ENCODE measurements at regions not wholly inside any gene's neighbourhood (a gene's known extent, or its start where the extent isn't known, plus 50 kb on each side); places are given as distances from the start of the nearest gene placed in this dataset.
"Not testable (repeated sequence)": the region's sequence is repeated elsewhere in the genome, so short reads cannot be mapped to it uniquely, and the experiment has no call there.

DNA sequence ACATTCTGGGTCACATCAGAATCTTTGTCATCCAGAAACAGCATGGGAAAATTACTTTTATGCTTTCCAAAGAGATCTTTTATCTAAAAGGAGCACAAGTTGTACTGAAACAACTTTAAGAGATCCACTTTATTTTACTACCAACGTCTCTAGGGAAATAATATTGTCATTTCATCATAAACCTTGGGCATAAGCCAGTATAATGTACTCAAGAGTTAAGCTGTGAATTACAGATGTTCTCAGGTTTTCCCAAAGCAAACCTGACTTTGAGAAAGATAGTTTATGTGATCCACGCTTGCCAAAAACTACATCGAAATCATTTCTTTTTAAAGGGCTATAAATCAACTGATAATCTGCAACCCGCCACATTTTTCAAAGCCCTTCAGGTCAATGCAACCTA lies 124.1 kb upstream of the CRBN start:
- no peaks in the 10 kb centered on the region for H3K4me1 Mint-ChIP-seq

DNA sequence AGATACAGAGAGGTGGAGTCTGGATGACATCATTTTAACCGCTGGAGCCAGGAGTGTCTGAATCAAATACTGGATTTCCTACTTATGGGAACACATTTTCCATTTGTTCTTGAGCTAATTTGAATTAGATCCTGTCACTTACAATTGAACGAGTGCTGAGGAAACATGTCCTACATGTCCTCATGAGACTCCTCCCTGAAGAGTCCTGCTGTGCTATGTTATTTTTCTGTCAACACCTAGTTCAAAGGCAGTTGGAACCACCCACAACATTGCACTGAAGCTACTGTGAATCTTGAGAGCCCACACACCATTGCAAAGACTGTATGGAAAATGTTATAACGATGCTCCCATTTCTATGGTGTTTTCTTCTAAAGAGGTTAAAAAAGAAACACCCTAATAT lies 123.5 kb upstream of the CRBN start:
- H3K4me3 Mint-ChIP-seq = no peak overlapping the region
- POLR2A ChIA-PET = no interaction called here

More for the DNA sequence above, 124.1 kb upstream of the CRBN start:
- DNase-seq = no peak
- POLR2A ChIA-PET = no interaction called here
- Mint-ChIP-seq H3K9me3 (no peaks in the 10 kb centered on the region), H3K27me3 (peaks cover 5% of the 10 kb centered on the region), H3K4me3 (no peak overlapping the region), H3K36me3 (ENCODE audit: low read depth) (no peaks in the 10 kb centered on the region), H3K27ac (no peak overlapping the region)
- CTCF ChIA-PET = no interaction called here

GRCh38 chr3:3301476-3301875 lies 122.0 kb upstream of the CRBN start:
- CTCF ChIA-PET = interaction anchor here (0.6 kb wide), 1 partner anchor 223 kb away, joined by 3 read pairs; no protein-coding TSS in a partner anchor
- H3K4me3 Mint-ChIP-seq = no peak overlapping the region
- no peaks in the 10 kb centered on the region for H3K36me3 Mint-ChIP-seq (ENCODE audit: low read depth)
- DNase-seq = no peak
- H3K9me3 Mint-ChIP-seq = no peaks in the 10 kb centered on the region
- peaks cover 12% of the 10 kb centered on the region for H3K4me1 Mint-ChIP-seq
- POLR2A ChIA-PET = no interaction called here
- H3K27ac Mint-ChIP-seq = no peak overlapping the region
- peaks cover 5% of the 10 kb centered on the region for H3K27me3 Mint-ChIP-seq

More for the DNA sequence above, 123.5 kb upstream of the CRBN start:
- no peaks in the 10 kb centered on the region for H3K4me1 Mint-ChIP-seq
- H3K36me3 Mint-ChIP-seq (ENCODE audit: low read depth) = no peaks in the 10 kb centered on the region
- DNase-seq = no peak
- H3K27ac Mint-ChIP-seq = no peak overlapping the region
- peaks cover 5% of the 10 kb centered on the region for H3K27me3 Mint-ChIP-seq
- CTCF ChIA-PET = no interaction called here
- H3K9me3 Mint-ChIP-seq = no peaks in the 10 kb centered on the region

GRCh38 chr3:3296979-3297381 lies 117.5 kb upstream of the CRBN start:
- H3K4me1 Mint-ChIP-seq = peaks cover 23% of the 10 kb centered on the region
- H3K27me3 Mint-ChIP-seq = peaks cover 2% of the 10 kb centered on the region
- no peaks in the 10 kb centered on the region for H3K36me3 Mint-ChIP-seq (ENCODE audit: low read depth)
- CTCF ChIA-PET = interaction anchor here (0.7 kb wide), 1 partner anchor 1253 kb away, joined by 3 read pairs; no protein-coding TSS in a partner anchor
- DNase-seq = peak; percentile 12
- POLR2A ChIA-PET = no interaction called here
- no peak overlapping the region for H3K4me3 Mint-ChIP-seq
- peaks cover 15% of the 10 kb centered on the region for H3K9me3 Mint-ChIP-seq
- peak overlapping the region; percentile 67 for H3K27ac Mint-ChIP-seq

GRCh38 chr3:3295586-3295985 lies 116.1 kb upstream of the CRBN start:
- no peak overlapping the region for H3K27ac Mint-ChIP-seq
- ChIA-PET POLR2A (no interaction called here), CTCF (no interaction called here)
- peaks cover 2% of the 10 kb centered on the region for H3K27me3 Mint-ChIP-seq
- peaks cover 15% of the 10 kb centered on the region for H3K9me3 Mint-ChIP-seq
- H3K36me3 Mint-ChIP-seq (ENCODE audit: low read depth) = no peaks in the 10 kb centered on the region
- no peak for DNase-seq
- no peak overlapping the region for H3K4me3 Mint-ChIP-seq
- peaks cover 23% of the 10 kb centered on the region for H3K4me1 Mint-ChIP-seq

DNA sequence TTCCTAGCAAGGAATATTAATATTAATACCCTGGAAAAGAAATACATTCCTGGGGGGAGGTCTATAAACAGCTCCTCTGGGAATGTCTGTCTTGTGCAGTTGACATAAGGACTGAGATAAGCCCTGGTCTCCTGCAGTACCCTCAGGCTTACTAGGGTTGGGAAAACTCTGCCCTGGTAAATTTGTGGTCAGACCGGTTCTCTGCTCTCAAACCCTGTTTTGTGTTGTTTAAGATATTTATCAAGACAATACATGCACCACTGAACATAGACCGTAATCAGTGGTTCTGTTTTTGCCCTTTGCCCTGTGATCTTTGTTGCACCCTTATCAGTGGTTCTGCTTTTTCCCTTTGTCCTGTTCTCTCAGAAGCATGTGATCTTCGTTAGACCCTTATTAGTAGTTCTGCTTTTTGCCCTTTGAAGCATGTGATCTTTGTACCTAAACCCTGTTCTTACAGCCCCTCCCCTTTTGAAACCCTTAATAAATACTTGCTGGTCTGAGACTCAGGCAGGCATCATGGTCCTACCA lies 112.3 kb upstream of the CRBN start:
- H3K27ac Mint-ChIP-seq, H3K4me3 Mint-ChIP-seq, POLR2A ChIA-PET: not testable (repeated sequence)

DNA sequence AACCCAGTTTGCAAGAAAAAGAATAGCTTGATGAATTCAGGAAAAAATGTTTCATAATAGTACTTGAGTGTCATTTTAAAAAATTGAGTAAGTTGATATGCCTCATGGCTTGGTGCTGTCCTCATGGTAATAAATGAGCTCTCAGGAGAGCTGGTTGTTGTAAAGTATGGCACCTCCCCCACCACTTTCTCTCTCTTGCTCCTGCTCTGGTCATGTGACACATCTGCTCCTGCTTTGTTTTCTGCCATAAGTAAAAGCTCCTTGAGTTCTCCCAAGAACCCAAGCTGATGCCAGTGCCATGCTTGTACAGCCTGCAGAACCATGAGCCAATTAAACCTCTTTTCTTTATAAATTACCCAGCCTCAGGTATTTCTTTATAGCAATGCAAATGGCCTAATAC lies 108.8 kb upstream of the CRBN start:
- Mint-ChIP-seq H3K27ac (no peak overlapping the region), H3K27me3 (no peaks in the 10 kb centered on the region), H3K9me3 (no peaks in the 10 kb centered on the region), H3K4me1 (no peaks in the 10 kb centered on the region), H3K36me3 (ENCODE audit: low read depth) (no peaks in the 10 kb centered on the region), H3K4me3 (no peak overlapping the region)
- ChIA-PET CTCF (interaction anchor here (0.6 to 1.0 kb wide), 2 partner anchors 12 to 1433 kb away, joined by 3 to 4 read pairs; no protein-coding TSS in a partner anchor), POLR2A (no interaction called here)
- no peak for DNase-seq

More for the DNA sequence above, 112.3 kb upstream of the CRBN start:
- Mint-ChIP-seq H3K4me1 (peaks cover 15% of the 10 kb centered on the region), H3K9me3 (peaks cover 15% of the 10 kb centered on the region)
- CTCF ChIA-PET; H3K36me3 Mint-ChIP-seq (ENCODE audit: low read depth); H3K27me3 Mint-ChIP-seq; DNase-seq: not testable (repeated sequence)

DNA sequence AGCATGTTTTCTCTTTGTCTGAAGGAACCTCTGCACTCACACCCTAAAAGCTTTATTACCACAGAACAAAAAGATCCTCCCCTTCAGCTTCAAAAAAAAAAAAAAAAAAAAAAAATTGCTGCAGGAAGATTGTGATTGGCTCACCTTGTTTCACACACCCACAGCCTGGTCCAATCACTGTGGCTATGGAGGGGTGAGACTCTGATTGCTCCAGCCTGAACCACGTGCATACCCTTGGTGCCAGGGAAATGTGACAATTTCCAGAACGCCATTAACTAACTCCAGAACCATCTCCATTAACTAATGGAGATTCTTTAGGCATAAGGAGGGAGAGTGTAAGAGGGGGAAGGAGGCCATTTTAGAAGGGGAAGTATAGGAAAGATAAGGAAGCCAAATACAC lies 106.5 kb upstream of the CRBN start:
- ChIA-PET POLR2A (no interaction called here), CTCF (interaction anchor here (0.6 kb wide), 1 partner anchor 925 kb away, joined by 3 read pairs; no protein-coding TSS in a partner anchor)
- Mint-ChIP-seq H3K36me3 (ENCODE audit: low read depth) (no peaks in the 10 kb centered on the region), H3K27me3 (no peaks in the 10 kb centered on the region), H3K27ac (no peak overlapping the region), H3K9me3 (no peaks in the 10 kb centered on the region), H3K4me3 (no peak overlapping the region), H3K4me1 (no peaks in the 10 kb centered on the region)
- DNase-seq = no peak

DNA sequence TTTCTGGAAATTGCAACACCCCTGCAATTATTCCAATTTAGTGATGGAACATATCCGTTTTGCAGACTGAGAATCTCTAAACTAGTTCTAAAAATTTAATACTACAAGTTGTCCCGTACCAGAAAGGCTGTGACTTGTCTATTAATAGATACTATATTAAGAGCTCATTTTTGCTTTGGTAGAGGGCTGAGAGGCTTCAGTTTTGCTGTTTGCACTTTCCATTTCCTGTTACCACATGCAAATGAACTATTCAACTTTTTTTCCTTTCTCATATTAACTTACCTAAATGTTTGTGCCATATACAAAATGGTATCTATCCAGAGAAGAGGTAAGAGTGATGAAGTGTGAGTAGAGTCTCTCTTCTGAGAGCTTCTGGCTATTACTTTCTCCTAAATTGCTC lies 101.5 kb upstream of the CRBN start:
- POLR2A ChIA-PET = no interaction called here
- H3K4me3 Mint-ChIP-seq = no peak overlapping the region
- no peaks in the 10 kb centered on the region for H3K27me3 Mint-ChIP-seq
- H3K9me3 Mint-ChIP-seq = no peaks in the 10 kb centered on the region
- CTCF ChIA-PET = no interaction called here
- no peak overlapping the region for H3K27ac Mint-ChIP-seq
- no peak for DNase-seq
- no peaks in the 10 kb centered on the region for H3K36me3 Mint-ChIP-seq (ENCODE audit: low read depth)
- H3K4me1 Mint-ChIP-seq = peaks cover 2% of the 10 kb centered on the region

GRCh38 chr3:3280396-3280795 lies 100.9 kb upstream of the CRBN start:
- Mint-ChIP-seq H3K36me3 (ENCODE audit: low read depth) (no peaks in the 10 kb centered on the region), H3K4me3 (no peak overlapping the region), H3K27ac (no peak overlapping the region), H3K27me3 (no peaks in the 10 kb centered on the region), H3K9me3 (no peaks in the 10 kb centered on the region), H3K4me1 (peaks cover 2% of the 10 kb centered on the region)
- no peak for DNase-seq
- ChIA-PET CTCF (no interaction called here), POLR2A (no interaction called here)

- no peaks in the 10 kb centered on the region for H3K36me3 Mint-ChIP-seq (ENCODE audit: low read depth)
- ChIA-PET POLR2A (no interaction called here), CTCF (no interaction called here)
- H3K4me3 Mint-ChIP-seq = no peak overlapping the region
- H3K27me3 Mint-ChIP-seq = no peaks in the 10 kb centered on the region
- no peak overlapping the region for H3K27ac Mint-ChIP-seq
- no peak for DNase-seq
- no peaks in the 10 kb centered on the region for H3K9me3 Mint-ChIP-seq
- H3K4me1 Mint-ChIP-seq = peaks cover 2% of the 10 kb centered on the region
Measured at GRCh38 chr3:3278073-3278472, 98.6 kb upstream of the CRBN start.

DNA sequence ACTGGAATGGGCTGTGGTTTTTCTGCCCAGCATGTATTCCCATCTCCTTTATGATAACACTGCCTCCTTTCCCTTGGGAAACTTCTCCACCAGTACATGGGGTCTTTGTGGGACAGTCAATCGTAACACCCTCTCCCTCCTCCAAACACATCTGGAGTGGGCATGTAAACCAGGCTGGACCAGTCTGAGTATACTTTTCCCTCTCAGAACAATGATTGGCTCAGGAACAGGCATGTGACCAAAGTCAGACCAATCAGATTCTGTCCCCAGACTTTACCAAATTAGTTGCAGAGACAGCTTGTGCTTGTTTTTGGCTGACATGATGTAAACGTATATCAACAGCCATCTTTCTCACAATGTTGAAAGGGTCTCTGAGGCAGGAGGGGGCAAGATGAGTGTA lies 97.1 kb upstream of the CRBN start:
- no peaks in the 10 kb centered on the region for H3K9me3 Mint-ChIP-seq
- no peak overlapping the region for H3K4me3 Mint-ChIP-seq
- H3K27me3 Mint-ChIP-seq = no peaks in the 10 kb centered on the region
- no peaks in the 10 kb centered on the region for H3K36me3 Mint-ChIP-seq (ENCODE audit: low read depth)
- peaks cover 2% of the 10 kb centered on the region for H3K4me1 Mint-ChIP-seq
- CTCF ChIA-PET = interaction anchor here (1.2 kb wide), 1 partner anchor 11 kb away, joined by 3 read pairs; no protein-coding TSS in a partner anchor
- no peak overlapping the region for H3K27ac Mint-ChIP-seq
- POLR2A ChIA-PET = no interaction called here
- no peak for DNase-seq

DNA sequence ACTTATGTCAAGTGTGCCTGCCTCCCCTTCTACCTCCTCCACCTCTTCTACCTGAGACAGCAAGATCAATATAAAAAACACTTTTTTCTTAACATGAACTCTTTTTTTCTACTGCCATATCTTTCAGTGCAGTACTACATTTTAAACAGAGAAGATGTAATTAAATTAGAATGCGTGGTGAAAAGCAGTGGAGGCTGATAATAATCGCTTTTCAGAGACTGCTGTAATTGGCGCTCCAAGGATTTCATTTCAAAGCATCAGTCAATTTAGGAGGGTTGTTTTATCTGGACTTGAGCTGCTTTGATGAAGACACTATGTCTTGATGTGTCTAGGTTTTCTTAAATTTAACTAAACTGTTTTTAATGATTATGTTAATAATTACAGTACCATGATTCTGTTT lies 85.3 kb upstream of the CRBN start:
- H3K36me3 Mint-ChIP-seq (ENCODE audit: low read depth) = no peaks in the 10 kb centered on the region
- H3K27ac Mint-ChIP-seq = no peak overlapping the region
- POLR2A ChIA-PET = no interaction called here

GRCh38 chr3:3260870-3261269 lies 81.4 kb upstream of the CRBN start:
- Mint-ChIP-seq H3K27me3 (no peaks in the 10 kb centered on the region), H3K4me1 (no peaks in the 10 kb centered on the region), H3K27ac (no peak overlapping the region), H3K36me3 (ENCODE audit: low read depth) (no peaks in the 10 kb centered on the region), H3K9me3 (no peaks in the 10 kb centered on the region), H3K4me3 (no peak overlapping the region)
- ChIA-PET POLR2A (no interaction called here), CTCF (no interaction called here)
- no peak for DNase-seq

More for the DNA sequence above, 85.3 kb upstream of the CRBN start:
- Mint-ChIP-seq H3K27me3 (no peaks in the 10 kb centered on the region), H3K4me3 (no peak overlapping the region), H3K9me3 (no peaks in the 10 kb centered on the region), H3K4me1 (no peaks in the 10 kb centered on the region)
- CTCF ChIA-PET = no interaction called here
- DNase-seq = no peak

Measured in activated CD4-positive, alpha-beta T cell treated with anti-CD3 and anti-CD28 coated beads, Interleukin-2, amount 10 ng/mL, durations not matched to agents 7 days and 5 days (primary cell).